ENCODE measurements at regions not wholly inside any gene's neighbourhood (a gene's known extent, or its start where the extent isn't known, plus 50 kb on each side); places are given as distances from the start of the nearest gene placed in this dataset.
"Not testable (repeated sequence)": the region's sequence is repeated elsewhere in the genome, so short reads cannot be mapped to it uniquely, and the experiment has no call there.

DNA sequence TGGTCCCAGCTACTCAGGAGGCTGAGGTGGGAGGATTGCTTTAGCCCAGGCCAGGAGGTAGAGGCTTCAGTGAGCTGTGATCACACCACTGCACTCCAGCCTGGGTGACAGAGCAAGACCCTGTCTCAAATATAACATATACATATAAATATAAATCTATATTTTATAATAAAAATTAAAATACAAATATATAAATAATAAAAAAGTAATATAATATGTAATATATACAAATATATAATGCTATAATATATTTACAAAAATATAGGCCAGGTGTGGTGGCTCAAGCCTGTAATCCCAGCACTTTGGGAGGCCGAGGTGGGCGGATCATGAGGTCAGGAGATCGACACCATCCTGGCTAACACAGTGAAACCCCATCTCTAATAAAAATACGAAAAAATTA is 131.4 kb downstream of the MFAP3L start:
- not testable (repeated sequence) for DNase-seq (ENCODE audit: low read depth in 2 of 2)

DNA sequence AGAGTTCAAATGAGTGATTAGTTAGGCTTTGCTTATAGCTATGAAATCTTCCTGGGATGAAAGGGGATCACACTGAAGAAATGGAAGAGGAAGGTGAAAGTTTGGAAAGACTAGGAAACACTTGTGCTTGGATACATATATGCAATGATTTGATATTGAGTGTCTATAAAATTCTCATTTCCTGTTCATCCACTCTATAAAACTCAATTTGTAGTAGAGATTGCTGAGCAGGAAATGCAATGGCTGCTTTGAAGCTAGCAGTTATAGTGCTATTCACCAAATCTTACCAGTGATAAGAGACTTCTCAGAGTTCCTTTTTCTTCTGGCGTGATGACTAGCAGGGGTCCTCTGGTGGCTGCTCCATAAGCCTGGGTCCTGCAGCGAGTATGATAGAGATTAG is 128.1 kb upstream of the HPF1 start:
- no peak for DNase-seq (ENCODE audit: low read depth in 2 of 2)

DNA sequence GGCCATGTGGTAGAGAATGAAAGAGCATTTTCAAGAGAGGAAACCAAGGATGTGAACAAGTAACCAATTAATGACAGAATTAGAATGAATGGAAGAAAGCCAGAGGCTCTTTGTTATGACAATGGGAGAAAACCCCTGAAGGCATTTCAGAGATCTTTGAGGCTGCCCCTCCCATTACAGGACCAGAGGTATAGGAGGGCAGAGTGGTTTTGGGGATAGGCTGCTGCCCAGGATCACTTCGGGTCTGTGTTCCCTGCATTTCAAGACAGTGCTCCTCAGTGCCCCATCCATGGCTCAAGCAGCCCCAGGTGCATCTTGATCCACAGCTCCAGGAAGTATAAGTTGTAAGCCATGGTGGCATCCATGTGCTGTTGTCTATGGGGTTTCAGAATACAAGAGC is 124.0 kb upstream of the HPF1 start:
- DNase-seq (ENCODE audit: low read depth in 2 of 2), result no peak

DNA sequence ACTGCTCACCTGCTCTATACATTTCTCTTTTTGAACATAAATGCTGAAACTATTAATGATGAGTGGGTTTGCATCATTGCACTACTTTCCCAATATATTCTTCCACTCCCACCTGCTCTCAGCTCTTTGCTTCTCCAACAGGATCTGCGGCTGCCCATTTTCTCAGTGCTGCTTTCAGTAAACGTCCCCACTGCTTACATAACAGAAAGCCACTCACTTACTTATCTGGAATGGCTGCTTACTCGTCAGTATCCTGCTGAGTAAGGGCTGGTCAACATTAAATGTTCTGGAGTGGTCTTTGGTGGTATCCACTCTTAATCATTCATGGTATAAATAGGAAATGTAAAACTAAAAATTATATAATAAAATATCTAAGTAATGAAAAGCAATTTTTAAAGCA is 112.8 kb upstream of the HPF1 start:
- DNase-seq (ENCODE audit: low read depth in 2 of 2), result no peak

DNA sequence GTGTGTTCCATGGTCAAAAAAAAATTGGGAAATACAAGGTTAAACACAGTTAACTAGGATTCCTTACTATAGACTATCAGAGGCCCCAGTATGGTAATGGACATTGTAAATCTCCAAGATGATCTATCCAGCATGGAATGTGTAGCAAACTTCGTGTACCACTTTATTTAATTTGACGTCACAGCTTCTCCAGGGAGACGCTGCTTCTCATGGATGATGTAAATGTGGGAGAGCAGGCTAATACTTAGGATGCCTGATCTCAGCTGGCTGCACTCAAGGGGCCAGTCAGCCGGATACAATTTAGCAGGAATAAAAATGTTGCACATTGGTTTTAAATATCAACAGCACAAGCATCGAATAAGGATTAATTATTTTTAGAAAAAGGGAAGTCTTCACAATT is 111.7 kb upstream of the HPF1 start:
- DNase-seq (ENCODE audit: low read depth in 2 of 2), result no peak

DNA sequence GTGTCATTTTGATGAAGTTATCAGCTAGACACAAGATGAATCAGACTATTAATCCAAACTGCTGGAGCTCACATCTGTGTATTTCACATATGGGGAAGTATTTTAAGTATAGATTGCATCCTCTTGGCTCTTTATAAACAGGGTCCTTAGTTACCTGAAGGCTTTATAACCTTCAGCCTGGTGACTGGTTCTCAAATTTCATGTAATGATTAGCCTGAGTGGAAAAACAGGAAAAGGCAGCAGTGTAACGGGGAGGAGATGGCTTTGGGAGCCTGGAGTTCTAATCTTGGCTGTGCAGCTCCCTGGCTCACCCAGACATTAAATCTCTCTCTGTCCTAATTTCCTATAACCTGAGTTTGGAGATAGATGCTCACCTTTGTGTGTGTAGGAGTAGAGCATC is 103.8 kb upstream of the HPF1 start:
- DNase-seq (ENCODE audit: low read depth in 2 of 2), result no peak

DNA sequence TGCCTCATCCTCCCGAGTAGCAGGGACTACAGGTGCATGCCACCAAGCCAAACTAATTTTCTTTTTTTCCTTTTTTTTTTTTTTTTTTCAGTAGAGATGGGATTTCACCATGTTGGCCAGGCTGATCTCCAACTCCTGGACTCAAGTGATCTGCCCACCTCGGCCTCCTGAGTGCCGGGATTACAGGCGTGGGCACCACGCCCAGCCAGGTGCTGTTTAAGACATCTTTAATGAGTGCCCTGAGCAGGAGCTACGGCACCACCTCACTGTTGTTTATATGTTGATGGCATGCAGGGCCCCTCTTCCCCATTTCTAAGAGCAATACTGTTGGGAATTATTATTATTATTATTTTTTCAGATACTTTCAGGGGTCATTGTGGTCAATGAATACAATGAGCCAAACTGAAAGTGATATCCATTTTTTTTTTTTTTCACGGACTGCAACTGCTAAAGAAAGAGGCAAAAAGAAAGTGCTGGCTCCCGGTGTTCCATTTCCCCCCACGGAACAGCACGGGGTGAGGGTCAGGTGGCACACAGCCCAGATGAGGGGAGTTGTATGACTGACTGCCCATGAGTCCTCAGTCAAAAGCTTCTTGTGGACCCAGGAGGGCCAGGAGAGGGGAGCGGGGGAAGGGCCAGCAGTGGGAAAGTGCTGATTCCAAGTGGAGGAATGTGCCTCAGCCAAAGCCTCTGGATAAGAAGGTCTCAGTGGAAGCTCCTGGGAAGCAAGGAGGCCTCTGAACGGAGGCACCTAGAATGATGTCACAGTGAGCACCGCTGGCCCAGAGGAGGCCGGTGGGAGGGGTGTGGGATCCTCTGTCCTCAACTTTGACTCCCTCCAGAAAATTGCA is 101.8 kb upstream of the HPF1 start:
- DNase-seq (ENCODE audit: low read depth in 2 of 2), result peak in 1 of 2 donors; percentile 61

DNA sequence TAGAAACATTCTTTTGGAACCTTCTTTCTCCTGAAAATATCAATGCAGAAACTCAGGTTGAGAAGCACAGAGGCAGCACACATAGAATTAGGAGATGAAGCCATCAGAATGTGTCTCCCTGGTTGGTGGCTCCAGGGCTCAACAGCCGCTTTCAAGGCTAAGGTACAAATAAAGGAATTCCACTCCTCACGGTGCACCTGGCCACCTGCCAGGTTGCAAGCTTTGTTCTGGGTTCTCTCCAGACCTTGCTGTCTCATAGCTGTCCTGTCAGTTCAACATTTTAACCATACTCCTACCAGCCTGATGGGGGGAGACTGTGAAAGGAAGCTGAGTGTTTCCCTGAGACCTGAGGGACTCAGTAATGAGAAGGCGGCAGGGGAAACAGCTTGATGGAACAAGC is 96.3 kb upstream of the HPF1 start:
- no peak for DNase-seq (ENCODE audit: low read depth in 2 of 2)

DNA sequence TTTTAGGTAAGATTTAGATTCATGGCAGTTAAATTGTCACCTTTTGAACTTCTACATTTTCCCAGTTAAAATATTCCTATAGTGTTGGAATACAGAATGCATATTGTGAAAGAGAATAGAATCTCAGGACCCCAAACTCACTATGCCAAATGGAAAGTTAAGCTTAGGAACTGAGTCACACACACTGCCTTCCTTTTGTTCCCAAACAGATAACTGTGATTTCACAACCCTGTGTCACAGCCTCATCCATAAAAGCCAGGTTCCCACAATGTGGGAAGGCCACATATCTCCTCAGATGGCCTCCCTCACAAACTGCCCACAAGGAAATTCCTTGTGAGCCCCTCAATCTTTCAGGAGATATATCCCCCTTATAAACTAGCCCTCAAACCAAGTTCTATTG is 94.7 kb upstream of the HPF1 start:
- DNase-seq (ENCODE audit: low read depth in 2 of 2), result peak in 1 of 2 donors; percentile 86

DNA sequence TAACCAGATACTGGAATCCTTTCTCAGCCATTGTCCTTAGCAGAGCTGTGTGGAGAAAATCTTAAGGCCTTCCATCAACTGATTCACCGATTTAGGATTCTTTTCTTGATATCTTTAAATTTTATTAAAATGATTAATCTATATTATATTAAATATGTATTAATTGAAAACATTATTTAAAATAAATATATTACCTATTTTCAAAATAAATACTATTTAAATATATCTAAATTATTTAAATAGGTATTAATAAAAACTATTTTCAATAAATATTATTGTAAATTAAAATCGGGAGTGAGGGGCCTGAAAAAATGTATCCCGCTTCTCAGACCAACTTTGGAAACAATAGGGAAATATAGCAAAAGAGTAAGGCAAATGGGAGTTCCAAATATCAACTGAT is 94.0 kb upstream of the HPF1 start:
- DNase-seq (ENCODE audit: low read depth in 2 of 2), result no peak

DNA sequence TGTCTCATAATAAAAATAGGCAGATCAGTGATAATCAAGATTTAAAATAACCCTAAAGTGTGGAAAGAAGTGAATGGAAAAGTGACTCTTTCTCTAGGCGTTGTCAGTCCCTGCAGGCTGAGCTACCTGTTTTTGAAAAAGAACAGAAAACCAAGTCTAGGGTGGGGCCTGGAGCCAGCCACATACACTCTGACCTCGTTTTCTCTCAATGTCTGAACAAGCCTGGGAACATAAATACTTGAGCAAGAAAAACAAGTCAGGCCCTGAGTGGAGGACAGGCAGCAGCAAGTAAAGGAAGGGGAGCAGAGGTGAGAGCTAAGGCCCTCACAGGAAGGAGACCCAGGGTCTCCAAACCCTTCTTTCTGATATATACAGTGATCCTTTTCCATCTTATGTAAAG is 91.7 kb upstream of the HPF1 start:
- DNase-seq (ENCODE audit: low read depth in 2 of 2), result no peak

DNA sequence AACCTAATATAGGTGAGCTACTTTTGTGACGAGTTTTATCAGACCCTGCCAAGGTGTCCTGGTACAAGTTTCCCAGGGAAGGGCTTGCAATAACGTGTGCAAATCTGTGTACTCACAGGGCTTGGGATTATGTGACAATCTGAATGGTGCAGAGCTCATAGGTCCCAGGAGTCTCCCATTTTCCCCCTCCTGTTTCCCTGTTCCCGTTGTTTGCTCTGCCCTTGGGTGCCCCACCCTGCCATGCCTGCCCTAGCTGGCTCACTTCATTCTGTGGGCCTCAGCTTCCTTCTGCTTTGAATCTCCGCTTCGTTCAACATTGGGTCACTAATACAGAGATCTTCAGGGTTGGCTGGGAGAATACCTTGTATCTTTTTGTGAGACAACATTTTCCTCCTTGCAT is 90.3 kb upstream of the HPF1 start:
- no peak for DNase-seq (ENCODE audit: low read depth in 2 of 2)

DNA sequence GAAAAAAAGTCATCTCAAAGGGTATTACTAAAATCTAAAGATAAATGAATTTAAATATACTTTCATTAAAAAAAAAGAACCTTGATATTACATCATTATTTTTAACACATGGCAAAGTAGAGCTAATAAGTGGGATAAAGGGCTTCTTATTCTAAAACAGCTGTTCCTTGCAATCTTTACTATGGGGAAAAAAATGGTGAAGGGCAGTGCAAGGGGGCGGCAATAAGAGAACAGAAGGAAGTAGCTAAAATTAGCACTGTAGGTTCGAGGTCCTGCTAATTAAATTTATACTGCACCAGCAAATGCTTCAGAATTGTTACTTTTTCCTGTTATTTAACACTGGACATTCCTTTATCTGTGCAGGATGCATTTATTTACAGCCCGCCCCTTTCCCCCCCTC is 89.4 kb upstream of the HPF1 start:
- DNase-seq (ENCODE audit: low read depth in 2 of 2), result no peak

DNA sequence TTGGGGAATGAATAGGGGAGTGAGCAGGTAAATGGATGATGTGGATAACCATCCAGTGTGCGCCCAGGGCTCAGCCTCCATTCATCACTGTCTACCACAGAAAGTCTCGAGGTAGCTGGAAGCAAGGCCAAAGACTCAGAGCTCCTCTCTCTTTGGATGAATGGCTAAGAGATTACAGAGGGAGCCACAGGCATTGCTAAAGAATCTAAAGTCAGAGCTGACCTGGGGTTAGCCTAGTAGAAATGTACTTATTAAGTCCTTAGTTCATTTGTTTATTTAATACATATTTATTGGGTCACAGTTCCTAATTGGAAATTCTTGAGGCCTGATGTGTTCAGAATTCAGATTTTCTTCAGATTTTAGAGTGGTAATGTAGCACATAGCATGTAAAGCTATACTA is 88.7 kb upstream of the HPF1 start:
- no peak for DNase-seq (ENCODE audit: low read depth in 2 of 2)

DNA sequence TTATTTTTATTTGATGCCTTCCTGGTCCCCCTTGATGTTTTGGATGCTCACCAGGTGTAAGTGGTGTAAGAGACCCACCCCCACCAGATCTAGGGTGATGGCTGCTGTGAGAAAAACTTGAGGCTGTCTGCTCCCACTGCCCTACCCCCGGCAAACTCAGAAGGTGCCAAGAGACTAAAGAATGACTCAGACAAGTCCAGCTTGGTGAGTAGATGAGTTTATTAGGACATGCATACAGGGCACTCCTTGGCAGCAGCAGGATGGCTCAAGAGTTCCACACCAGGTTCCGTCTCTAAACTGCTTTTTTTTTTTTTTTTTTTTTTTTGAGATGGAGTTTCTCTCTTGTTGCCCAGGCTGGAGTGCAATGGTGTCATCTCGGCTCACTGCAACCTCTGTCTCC is 84.0 kb upstream of the HPF1 start:
- DNase-seq (ENCODE audit: low read depth in 2 of 2), result no peak

DNA sequence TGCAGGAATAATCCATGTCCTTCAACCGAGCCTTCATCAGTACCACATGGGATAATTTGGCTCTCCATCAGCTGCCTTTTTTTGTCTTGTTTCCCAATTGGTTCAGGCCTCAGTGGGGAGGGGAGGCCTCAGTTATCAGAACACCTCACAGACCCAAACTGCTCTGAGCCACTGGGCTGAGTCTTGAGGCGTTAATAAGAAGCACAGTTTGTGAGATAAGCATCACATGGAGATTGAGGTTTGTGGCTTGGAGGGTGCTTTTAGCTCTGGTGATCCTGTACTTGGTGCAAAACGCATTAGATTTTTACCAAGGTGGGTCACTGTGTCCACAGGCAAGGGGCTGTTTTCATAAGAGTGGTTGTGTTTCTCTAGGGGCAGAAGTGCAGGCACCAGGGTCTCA is 82.8 kb upstream of the HPF1 start:
- DNase-seq (ENCODE audit: low read depth in 2 of 2), result no peak

DNA sequence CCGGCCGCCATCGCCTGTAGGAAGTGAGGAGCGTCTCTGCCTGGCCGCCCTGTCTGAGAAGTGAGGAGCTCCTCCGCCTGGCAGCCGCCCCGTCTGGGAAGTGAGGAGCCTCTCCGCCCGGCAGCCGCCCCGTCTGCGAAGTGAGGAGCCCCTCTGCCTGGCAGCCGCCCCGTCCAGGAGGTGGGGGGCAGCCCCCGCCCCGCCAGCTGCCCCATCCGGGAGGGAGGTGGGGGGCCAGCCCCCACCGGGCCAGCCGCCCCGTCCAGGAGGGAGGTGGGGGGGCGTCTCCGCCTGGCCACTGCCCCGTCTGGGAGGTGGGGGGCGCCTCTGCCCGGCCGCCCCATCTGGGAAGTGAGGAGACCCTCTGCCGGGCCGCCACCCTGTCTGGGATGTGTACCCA is 70.6 kb upstream of the HPF1 start:
- DNase-seq (ENCODE audit: low read depth in 2 of 2), result not testable (repeated sequence)

DNA sequence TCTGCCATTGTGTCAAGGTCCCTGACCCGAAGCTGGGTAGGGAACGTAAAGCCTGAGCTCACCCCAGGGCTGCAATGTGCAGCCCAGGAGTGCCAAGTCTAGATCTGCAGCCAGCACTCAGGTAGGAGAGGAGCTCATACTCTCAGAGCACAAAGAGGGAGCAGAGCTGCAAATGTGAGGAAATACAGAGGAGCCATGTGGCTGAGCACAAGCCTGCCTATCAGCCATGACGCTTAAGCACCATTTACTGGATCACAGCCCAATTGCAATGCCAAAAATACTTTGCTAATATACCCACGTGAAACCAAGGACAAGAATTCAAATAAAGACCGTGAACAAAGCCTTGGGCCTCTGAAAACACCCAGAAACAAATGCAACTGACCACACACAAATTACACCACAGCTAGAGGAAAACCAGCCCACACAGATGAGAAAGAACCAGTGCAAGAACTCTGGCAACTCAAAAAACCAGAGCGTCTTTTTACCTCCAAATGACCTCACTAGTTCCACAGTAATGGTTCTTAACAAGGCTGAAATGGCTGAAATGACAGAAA is 69.0 kb upstream of the HPF1 start:
- no peak for DNase-seq (ENCODE audit: low read depth in 2 of 2)

DNA sequence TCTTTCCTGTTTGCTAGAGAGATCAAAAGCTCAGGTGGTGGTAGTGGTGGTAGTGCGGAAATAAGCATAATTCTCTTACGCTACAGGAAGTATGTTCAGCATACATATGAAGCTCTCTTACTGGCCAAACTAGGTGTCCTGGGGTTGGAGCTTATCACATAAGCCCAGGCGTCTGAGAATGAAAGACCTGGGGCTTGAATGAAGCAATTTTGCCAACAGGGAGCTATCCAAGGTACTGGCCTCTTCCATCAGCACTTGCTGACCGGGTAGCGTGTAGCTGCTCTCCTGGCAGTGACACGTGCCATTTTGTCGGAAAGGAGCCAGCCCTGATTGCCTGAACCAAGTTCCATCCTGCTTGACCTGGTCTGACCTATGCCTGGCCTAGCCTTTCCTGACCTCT is 65.9 kb upstream of the HPF1 start:
- peak; percentile 83 to 97 for DNase-seq (ENCODE audit: low read depth in 2 of 2)

DNA sequence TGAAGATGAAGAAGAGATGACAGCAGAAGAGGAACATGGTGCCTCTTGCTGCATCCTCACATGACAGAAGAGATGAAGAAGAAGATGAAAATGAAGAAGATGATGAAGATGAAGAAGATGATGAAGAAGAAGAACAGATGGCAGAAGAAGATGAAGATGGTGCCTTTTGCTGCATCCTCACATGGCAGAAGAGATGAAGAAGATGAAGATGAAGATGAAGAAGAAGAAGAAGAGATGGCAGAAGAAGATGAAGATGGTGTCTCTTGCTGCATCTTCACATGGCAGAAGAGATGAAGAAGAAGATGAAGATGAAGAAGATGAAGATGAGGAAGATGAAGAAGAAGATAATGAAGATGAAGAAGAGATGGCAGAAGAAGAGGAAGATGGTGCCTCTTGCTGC is 63.7 kb upstream of the HPF1 start:
- DNase-seq (ENCODE audit: low read depth in 2 of 2), result no peak

DNA sequence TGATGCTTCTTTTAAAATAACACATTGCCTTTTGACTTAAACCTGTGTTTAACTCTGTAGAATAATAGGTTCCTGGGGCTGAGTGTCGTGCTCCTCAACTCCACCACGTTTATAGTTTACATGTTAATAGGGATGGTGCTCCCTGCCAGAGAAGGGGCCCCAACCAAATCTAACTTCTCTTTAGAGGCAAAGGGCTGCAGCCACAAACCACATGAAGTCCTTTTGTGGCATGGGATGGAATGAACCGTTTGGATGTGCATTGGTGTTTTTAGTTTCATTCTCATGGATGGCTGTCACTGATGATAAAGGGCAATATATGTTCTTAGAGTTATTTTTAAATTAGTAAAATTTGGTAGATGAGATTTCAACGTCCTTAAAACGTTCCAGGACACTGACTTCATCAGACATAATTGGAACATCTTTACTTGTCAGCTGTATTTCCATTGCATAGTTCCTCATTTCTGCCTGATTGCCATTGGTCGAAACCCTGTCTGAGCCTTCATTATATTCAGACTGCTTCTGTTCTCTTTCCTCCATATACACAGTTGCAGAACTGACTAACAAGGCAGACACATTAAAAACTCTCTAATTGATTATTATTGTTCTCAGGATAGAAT is 60.4 kb upstream of the HPF1 start:
- no peak for DNase-seq (ENCODE audit: low read depth in 2 of 2)

DNA sequence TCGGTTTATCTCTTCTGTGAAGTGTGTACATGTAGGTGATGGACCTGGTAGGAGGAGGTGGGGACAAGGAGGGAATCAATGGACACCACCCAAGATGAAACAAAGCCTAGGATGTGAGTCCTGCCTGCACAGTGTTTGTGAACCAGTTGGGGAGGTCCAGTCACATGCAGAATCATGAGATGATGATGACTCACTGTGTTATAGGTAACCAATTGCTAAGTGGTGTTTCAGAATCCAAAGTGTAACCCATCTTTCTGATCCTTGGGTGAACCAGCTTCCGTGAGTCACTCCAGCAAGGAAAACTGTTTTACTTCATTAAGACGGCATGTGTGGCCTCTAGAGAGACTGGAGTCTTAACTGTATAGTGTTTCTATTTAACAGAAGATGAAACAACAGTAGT is 57.9 kb upstream of the HPF1 start:
- no peak for DNase-seq (ENCODE audit: low read depth in 2 of 2)

DNA sequence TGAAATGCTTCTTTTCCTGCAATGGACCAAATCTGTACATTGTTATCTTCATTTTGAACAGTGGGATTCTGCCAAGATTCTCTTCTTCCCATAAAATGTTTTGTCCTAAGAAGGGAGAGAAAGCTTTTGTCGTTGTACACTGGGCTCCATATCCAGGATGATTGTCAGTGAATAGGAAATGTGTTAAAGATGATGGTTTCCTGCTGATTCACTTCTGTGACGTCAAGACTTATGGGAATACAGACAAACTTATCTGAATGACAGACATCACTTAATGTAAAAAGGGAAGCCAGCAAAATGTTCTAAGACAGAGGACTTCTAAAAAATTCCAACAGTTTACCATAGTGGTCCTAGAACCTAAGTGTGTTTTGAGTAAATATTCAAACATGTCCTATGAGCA is 53.7 kb upstream of the HPF1 start:
- peak; percentile 66 for DNase-seq (ENCODE audit: low read depth in 2 of 2)
